Stimulated activated CD4-positive, alpha-beta T cell treated with anti-CD3 and anti-CD28 coated beads, Interleukin-4, amount 100 ng/mL, for 4 hours (primary cell): ENCODE measurements at regions not wholly inside any gene's neighbourhood (a gene's known extent, or its start where the extent isn't known, plus 50 kb on each side); places are given as distances from the start of the nearest gene placed in this dataset.
"Not testable (repeated sequence)": the region's sequence is repeated elsewhere in the genome, so short reads cannot be mapped to it uniquely, and the experiment has no call there.

Experiments used
- DNase-seq, 2 experiments: peaks; one replicate each; pipeline ENCODE4 v3.0.0-alpha.2; 2020

DNA sequence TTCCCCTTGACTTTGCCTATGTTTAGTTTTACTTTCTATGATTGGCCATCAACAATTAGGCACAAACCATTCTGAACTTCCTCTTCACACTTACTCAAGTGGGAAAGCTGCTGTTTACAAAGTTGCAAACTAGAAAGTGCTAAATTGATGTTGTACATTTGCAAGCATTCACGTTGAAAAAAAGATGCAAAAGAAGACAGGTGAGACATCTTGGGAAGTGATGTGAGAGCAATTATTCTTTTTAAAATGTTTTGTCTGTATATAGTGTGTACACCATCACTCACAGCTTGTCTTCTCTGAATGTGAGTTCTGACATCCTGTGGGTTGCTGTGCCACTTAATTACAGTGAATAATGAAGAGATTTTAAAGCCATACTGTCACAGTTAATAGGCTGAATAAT lies 874.1 kb upstream of the LRATD1 start:
- DNase-seq: no peak

DNA sequence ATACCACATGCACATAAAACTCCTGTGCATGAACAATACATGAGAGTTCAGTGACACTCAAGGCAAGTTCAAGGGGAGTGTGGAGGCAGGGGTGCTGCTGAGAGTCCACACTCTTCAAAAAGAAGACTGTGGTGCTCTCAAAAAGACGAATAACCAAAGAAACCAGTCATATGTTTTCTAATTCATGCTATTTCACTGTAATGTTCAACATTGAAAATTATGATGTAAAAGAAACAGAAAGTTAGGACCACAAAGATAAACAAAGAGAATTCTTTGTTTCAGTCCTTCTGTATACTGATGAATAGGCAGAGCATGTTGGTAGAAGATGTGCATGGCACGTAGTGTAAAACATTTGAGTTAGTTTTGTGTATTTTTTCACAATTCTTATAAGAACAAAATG lies 864.2 kb upstream of the LRATD1 start:
- DNase-seq: no peak

DNA sequence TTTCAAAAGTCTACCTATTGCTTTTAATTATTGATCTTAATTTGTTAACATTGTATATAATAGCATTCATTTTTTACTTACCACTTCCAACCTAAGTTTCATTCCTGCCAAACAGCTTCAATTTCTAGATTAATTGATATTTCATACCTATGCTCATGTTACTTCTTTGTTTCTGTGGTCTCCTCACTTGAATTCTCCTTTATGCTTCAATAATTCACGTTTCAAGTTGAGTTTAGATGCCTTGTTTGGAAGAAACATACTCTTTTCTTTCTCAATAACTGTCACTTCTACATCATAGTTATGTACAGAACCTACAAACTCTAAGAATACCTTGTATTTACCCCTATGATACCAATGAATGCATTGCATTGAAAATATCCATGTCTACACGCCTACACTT lies 862.2 kb upstream of the LRATD1 start:
- DNase-seq: no peak

DNA sequence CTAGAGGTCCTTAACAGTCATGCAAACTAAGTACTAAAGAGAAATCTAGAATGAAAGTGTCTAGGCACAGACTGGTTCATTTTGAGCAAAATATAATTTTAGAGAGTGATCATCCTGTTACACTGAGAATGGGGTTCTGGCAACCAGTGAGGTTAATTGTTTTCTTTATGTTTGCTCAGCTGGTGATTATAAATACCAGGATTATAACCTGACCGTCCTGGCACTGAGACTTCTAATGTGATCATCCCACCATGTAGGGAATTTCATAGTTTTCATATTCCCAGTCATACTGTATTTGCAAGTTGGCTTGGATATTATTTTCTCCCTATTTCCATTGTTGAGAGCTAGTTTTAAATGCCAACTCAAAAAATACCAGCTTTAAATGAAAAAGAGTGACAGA lies 852.5 kb upstream of the LRATD1 start:
- DNase-seq: no peak

DNA sequence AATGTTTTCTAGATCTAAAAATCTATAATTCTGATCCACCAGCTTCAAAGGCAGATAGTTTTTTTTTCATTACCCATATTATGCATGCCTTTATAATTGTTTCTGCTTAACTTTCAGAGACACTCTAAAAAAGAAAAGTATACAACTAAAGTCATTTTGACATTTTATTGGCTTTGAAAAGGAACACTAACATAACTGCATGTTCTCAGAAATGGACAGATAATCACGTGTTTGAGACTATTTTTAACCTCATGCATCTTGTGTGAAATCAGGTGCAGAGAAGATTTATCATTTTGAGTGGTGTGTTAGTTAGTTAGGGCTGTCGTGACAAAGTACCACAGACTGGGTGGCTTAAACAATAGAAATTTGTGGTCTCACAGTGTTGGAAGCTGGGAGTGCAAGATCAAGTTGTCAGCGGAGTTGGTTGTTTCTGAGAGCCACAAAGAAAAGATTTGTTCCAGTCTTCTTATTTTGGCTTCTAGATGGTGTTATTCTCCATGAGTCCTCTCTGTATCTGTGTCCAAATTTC lies 841.4 kb upstream of the LRATD1 start:
- no peak for DNase-seq

DNA sequence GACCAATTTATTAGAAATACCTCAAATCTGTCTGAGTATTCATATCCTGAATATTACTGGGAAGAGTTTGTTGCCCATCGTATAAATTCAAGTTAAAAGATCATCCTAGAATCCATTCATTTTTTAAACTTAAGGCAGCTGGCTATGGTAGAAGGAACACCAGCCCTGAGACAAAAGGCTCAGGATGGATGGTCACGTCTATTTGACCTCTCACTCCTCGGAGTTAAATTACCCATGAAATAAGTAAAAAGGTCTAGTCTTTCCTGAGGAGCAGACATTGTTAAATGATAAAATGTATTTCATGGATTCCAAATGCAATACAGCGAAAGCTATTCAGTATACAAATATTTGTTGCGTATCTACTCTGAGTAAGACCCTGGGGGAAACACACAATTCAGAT lies 826.0 kb upstream of the LRATD1 start:
- DNase-seq: no peak

DNA sequence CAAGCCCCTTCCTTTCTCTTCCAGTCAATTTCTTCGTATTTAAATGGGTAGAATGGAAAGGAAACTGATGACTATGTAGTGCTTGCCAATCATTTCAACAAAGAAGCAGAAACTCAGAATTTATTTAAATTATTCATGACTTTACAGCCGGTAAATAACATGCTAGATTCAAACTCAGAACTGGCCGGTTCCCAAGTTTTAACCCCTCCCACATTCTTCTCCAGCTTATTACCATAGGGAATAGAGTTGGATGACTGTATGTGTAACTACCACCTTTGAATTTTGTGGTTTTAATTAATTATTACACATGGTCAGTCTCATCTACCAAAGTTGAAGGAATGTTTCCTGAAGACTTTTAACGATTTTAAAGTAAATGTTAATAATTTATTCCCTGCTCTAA lies 819.3 kb upstream of the LRATD1 start:
- DNase-seq: no peak

DNA sequence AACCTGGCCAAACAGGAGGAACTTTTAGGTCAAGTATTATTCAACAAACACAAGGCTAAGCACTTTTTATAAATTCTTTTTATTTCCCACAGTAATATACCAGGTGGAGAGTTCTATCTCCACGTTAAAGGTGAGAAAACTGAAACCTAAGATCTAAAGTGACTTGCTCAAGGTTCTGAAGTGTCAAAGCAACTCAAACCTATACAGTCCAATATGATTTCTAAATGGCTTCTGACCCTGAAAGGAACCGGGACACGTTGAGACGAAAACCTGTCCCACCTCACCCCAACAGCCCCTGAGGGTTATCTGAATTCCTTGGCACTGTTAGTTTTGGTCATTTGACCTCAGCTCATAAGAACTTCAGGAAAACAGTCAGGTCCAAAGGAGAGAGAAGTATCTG lies 814.5 kb upstream of the LRATD1 start:
- DNase-seq: no peak

DNA sequence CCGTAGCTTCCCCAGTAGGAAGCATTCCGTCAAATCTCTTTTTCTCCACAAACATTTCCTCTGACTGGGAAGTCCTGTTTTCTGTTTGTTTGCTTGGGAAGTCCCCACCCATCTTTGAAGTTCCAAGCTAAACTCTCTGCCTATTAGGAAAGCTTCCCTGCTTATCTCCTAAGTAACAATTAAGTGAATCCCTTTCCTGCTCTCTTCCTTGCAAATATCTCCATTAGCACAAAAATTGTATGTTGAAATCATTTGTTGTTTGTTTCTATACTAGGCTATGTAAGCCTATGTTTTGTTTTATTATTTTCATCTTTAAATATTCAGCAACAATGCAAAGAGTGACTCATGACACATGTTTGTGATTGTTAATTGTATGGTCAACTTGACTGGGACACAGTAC lies 812.6 kb upstream of the LRATD1 start:
- DNase-seq: no peak

DNA sequence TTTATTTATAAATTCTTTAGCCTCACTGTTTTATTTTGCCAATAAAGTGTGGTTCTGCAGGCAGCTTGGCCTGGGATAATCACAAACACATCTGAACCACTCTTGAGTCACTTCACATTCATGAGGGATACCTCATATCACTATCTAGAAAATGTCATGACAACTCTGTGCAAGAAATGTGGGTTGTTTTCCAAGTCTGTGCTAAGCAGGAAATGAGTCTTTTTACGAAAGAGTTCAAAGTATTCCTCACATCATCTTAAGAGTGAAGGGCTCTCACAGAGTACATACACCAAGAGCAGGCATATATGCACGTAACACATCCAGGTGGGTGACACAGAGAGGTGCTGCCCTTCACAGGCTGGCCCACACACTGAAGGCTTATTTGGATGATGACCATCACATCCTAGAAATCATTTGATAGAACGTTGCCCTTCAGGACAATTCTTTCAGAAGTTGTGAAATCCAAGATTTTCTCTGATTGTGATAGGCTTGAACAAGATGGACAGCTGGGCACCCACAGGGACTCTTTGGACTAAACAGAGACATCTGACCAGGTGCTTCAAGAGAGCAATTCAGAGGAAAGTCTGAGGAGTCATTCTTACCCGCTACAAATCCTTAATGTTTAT lies 811.1 kb upstream of the LRATD1 start:
- DNase-seq: no peak

DNA sequence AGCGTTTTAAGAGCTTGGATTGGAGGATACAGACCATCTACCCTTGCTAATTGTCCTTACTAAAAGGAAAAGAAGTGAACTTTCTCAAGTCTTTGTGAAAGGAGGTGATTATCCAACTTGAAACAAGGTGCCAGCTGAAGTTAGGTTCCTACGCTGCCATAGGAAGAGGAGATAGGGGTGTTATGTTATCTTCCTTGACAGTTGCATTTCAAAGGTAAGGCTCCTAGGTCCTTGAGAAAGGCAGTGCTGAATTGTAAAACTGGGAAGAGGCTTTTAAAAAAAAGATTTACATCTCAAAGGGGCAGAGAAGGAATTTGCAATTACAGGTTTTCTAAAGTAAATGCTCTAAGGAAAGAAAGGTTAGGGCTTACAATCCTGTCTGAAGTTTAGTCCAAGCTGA lies 810.2 kb upstream of the LRATD1 start:
- no peak for DNase-seq

DNA sequence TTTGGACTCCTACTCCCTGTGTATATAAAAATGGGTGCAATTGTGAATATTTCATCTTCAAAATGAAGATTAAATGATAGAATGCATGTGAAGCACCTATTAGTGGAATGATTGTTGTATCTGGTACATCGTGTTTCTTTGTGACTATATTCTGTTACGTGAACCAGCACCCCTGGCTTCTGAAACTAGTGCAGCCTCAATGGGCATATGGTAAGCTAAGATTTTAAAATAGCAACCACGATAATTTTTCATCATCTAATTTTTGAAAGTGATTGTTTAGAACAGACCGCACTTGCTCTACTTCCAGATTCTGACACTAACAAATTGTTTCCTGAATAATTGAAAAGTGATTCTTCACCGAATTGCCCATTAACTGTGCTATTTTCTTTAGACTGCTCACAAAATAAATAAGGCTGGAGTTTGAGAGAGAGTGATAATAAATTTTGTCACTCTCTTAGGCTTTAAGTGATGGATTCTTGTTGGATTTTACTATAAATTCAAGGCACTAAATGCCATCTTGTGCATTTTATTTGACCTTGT lies 806.1 kb upstream of the LRATD1 start:
- DNase-seq: no peak

DNA sequence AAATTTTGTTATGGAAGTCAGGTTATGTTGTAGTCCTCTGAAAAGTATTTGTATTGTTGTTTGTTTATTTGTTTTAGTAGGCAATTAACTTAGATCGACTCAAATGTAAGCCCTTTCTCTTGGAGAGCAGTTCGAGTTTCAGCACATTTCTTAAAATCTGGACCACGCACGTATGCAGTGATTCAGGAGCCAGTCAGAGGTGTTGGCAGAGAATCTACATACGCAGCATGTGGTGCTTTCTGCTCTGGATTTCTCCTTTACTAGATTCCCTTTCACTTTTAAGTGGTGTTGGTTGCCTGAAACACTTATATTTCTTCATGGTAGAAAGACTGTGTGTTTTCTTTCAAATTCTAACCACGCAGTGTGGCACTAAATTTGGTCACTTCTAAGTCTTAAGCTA lies 773.9 kb upstream of the LRATD1 start:
- no peak for DNase-seq

DNA sequence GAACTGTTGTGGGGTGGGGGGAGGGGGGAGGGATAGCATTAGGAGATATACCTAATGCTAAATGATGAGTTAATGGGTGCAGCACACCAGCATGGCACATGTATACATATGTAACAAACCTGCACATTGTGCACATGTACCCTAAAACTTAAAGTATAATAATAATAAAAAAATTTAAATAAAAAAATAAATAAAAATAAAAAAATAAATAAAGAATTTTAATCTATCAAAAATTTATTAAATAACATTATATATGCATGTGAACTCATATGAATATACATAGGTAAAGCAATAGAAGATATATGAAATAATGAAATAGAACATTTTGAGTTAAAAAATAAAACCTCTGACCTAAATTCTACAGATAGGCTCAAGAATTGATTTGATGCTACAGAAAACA lies 764.2 kb upstream of the LRATD1 start:
- DNase-seq: not testable (repeated sequence)

DNA sequence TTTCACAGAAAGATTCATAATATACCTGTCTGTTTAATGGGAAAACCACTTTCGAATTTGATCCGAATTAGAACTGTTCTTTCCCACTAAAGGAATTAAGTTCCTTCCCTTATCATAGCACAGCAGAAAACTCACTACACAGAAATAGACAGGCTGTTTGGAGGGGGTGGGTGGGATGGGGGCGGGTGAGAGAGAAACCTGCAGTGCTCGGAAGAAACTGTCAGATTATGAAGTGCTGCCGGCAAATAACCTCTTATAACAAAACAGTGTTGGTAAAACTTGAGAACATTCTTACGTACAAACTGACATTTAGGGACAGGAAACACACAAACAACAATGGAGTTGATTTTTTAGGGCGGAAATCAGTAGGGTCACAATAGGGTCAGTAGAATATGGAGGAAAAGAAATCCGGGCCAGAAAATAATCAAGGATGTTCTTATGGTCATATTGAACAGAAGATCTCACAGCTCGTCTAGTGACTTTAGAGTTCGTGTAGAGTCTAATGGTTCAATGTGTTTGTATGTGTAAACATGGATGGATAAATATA lies 756.0 kb upstream of the LRATD1 start:
- DNase-seq: no peak

DNA sequence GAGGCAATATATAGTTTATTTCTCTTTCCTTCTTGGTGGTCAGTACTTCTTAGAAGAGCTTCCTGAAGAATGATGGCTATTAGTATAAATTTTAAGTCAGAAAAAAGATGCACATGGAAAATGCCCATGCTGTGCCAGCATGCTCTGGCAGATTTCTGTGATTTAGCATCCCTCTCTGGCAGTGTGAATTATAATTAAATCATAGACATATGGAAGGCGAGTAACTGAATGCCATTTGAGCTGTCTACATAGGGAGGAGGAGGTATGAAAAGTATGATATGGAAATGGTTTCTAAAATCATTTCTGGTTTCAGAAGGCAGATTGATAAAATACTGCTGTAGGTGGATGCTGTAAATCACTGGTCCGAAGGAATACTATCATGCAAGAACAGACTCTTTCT lies 754.9 kb upstream of the LRATD1 start:
- no peak for DNase-seq

DNA sequence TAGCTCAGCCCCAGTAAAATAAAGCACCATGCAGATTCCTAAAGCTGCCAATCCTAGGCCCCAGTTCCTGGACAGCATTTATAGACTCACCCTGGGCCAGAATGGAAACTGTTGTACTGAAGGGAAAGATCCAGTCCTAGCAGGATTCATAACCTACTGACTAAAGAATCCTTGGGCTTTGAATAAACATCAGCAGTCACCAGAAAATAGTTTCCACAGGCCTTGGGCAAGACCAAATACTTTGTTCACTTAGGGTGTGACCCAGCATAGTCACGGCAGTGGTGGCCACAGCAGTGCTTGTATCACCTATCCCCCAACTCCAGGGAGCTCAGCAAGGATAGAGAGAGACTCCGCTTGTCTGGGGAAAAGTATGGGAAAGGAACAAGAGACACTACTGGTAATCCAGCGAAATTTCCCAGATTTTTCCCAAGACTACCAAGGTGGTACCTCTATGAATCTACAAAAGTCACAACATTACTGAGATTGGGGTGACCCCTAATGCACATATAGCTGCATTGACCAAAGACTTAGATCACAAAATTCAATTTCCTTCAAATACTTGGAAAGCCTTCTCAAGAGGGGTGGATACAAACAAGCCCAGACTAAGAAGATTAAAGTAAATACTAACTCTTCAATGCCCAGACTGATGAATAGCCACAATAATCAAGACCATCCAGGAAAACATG lies 748.1 kb upstream of the LRATD1 start:
- DNase-seq: no peak

DNA sequence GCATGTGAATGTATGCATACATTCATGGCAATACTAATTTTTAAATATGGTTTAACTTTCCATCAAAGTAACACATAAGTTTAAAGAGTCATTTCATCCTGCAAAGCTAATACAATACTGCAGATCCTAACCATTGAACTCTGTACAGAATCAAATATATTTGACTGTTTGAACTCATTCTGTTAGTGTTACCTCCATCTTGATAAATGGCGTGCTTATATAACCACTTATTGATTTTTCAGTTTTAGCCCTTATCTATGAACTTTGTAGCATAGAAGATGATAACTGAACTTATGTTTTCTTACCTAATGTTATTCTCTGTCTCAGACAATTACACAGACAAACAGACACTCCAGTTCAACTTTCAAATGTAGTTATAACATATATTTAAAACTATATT lies 731.0 kb upstream of the LRATD1 start:
- no peak for DNase-seq

DNA sequence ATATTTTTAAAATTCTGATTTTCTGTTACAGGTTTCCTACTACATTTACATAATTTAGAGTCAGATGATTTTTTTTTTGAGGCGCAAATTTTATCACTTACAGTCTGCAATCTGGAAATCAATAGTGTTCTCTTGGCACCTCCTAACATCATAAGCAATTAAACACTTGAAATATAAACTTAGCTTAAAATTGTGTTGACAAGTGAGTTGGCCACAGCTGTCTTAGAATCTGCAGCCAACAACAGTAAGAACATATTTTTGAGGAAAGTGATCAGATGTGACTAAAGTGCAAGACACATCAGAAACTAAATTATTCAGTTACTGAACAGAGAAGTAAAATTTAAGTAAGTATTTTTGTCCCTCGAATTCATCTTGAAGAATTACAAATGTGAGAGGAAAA lies 726.7 kb upstream of the LRATD1 start:
- DNase-seq: no peak

DNA sequence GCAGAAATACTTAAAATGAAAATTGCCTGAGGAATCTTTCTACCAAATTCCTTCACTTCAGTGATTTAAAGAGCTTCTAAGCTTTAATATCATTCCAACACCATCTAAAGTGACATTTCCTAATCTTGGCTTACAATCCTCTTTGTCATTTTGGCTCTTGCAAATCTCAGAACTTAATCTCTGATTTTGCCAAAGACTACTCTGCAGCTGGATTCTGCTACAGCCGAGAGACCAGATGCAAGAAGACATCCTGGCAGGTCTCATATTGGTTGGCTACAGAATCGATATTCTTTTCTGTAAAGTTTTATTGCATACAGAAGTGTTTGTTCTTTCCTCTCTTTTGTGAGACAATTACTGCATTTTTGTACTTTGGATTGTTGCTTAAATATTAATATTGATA lies 716.5 kb upstream of the LRATD1 start:
- no peak for DNase-seq

DNA sequence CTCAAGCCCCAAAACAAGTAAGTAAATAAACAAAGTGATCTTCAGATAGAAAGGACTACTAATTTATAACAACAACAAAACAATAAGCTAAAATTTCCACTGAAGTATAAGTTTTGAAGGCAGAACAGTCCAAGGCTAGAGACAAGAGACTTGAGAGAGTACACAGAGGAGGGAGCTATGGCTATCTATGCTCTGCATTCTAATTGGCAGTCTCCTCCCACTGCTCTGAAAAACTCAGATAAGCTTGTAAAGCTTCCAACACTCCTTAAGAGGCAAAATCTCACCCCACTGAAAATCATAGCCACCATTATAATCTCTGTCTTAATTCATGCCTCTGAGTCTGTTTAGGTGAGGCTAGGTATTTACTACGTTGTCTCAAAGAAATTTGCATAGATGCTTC lies 714.6 kb upstream of the LRATD1 start:
- no peak for DNase-seq

DNA sequence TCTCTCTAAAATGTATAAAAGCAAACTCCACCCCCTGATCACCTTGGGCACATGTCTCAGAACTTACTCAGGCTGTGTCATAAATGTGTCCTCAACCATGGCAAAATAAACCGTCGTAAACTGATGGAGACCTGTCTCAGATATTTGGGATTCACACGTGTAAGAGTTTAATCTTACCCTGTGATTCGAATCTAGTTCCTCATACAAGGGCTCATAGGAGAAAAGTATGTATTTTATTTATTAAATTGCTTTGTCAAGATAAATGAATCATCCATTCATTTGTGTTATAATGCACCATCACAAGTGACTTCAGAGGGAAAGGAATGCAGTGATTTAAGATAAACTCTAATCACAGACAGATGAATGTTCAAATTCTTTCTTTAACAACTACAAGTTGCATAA lies 712.5 kb upstream of the LRATD1 start:
- no peak for DNase-seq

DNA sequence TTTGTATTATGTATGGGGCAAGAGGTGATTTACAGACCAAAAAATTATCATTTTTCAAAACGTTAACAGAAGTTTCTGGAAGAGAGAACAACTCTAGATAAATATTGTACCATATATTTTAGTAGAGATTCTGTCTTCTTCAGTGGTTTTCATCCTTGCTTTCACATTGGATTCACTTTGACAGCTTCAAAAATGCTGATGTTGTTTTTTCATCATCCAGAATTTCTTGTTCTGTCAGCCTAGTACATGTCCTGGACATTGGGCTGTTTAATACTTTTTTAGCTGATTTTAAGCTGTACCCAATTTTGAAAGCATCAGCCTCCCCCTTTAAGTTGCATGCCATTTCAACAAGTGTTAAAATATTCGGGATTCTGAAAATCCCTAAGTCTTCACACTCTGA lies 711.3 kb upstream of the LRATD1 start:
- no peak for DNase-seq

DNA sequence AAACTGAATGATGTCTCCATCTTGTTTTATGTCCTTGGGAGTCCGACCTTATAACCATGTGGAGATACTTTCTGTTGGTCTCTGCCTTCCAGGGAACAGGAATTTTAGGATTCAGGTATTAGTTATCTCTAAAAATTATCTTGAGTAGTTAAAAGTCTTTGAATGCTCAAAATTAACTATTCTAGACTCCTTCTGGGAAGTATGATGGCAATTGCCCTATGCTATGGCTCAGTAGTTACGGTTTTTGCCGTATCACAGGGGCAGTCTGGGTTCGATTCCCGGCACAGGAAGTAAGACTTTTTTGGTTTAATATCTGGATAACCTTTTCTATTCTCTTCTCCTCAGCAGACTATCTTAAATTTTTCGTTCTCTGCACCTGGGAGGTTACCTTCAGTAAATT lies 708.7 kb upstream of the LRATD1 start:
- no peak for DNase-seq
